ENCODE measurements at regions not wholly inside any gene's neighbourhood (a gene's known extent, or its start where the extent isn't known, plus 50 kb on each side); places are given as distances from the start of the nearest gene placed in this dataset.

GRCh38 chr3:139732729-139733128 is 55.0 kb upstream of the NMNAT3 start:
- TF ChIP-seq CTCF (IDR thresholded peaks at IDR 0.05) = no peak
- no peak for TF ChIP-seq POLR2A (IDR thresholded peaks at IDR 0.05)
